Ramos (cell line): ENCODE measurements at regions not wholly inside any gene's neighbourhood (a gene's known extent, or its start where the extent isn't known, plus 50 kb on each side); places are given as distances from the start of the nearest gene placed in this dataset.

Experiments
- in situ Hi-C: fragments of 300-500 bp; cut with MboI; formaldehyde crosslinking; loops from one replicate; pipeline ENCODE4 v1.14.3; 2022; ENCODE audit warnings: low sequenced_read_pairs; ENCODE audit not compliant: unreplicated experiment

DNA sequence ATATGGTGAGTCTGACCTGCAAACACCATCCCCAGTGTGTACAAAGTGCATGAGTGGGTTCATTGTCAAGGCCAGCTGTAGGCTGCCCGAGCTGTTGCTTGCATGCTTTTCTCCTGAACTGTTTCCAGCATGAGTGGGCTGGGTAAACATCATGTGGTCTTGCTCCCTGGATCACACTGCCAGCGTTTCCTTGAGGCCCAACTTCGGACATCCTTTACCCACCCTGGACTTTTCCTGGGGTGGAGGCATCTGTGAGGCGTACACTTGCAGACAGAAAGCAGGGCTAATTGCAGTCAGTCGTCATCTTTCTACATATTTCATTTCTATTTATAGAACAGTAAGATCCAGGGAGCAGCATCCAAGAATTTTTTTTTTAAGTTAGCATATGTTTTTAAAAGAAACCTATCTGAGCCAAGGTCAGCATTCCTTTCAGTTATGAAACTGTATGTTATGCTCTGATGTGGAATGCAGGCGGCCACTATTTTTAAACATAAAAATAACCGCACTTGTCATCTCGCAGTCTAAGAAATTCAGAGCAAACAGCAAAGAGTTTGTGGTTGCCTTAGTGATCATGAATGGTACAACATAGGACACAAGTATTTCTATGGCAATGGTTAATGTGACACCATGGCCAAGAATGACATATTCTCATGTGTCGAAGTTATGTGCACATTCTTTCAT, 106.5 kb upstream of the DMRT1 start:
- in situ Hi-C loops = no loop called here

DNA sequence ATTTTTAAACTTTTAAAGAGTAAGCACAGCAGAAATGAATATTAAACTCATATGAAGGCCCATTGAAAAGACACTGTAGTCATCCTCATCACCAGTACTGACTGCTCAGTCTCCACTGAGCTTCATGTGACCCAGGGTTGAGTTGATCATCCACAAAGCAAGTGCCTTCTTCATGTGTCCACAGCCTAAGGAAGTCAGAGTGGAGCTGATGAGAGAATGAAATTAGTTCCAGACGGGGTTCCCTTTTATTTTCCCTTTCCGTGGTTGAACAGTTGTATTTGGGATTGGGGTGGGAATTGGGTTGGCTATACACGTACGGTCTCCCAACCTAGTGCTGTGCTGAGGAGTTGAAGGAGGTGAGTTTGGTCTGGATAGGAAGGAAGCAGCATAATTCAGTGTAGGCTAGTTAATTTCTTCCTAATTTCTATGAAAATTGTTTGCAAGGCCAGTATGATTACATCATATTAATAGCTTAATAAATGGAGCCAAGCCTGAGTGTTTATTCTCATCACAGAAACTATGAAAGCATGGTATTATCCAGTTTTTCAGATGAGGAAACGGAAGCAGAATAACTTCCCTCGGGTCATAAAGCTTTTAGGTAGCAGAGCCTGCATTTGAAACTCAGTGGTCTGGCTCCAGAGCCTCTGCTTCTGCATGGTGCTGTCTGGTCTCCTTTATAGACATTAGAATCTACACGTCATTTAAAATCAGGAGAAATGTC, 103.9 kb upstream of the DMRT1 start:
- in situ Hi-C loops = no loop called here

DNA sequence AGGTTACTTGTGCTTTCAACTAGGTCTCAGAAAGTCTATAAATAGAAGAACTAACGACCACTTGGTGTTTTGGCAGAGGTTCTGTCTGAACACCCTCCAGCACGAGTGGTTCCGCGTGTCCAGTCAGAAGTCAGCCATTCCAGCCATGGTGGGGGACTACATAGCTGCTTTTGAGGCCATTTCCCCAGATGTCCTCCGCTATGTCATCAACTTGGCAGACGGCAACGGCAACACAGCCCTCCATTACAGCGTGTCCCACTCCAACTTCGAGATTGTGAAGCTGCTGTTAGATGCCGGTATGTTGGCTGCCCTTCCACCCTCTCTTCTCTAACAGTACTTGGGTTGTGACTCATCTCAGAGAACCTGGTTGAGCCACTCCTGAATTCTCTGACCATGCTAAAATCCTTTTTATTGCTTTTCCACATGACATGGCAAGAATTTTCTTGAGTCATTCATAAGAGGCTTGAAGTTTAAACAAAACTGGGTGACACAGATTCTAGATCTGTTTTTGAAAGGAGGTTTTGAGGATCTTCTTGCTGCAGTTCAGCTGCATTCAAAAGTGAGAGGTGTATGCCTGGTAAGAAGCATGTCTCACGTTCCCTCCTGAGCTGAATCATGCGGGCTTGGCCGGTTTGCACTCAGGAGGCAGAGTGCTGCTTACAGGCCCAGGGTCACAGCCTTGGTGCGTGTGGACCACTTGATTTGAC, 103.1 kb upstream of the DMRT1 start:
- in situ Hi-C loops = no loop called here

DNA sequence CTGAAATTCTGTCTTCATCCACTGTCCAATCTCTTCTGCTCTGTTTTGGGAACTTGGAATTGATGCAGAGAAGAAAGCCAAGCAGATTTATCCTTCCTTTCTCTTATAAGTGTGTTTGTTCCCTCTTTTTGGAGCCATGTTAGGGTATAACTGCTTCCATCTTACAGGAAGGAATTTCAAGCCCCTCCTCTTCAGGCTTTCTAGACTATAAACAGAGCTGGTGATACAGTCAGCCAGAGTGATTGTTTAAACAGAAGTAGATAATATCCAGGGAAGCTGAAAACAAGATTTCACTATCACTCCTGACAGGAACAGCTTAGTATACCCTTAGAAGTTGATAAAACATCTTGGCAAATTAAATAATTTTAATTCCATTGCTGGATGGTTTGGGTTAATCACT, 102.1 kb upstream of the DMRT1 start:
- in situ Hi-C loops = no loop called here

DNA sequence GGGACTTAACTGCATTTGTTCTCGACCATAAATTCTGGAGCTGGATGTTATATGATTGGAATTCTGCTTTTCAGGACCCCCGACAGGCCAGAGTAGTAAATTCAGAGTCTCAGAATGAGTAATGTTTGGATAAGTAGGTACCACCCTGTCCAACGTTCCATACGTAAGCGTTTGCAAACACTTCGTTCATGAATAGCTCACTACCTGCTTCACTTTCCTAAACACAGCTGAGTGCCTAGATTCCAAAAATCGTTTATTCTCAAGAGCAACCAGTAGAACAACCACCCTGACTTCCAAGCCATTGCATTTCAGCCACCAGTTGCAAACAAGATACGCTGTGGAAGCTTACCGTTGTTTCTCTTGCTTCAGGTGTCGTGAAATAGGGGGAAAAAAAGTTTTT, 101.3 kb upstream of the DMRT1 start:
- in situ Hi-C loops = no loop called here

DNA sequence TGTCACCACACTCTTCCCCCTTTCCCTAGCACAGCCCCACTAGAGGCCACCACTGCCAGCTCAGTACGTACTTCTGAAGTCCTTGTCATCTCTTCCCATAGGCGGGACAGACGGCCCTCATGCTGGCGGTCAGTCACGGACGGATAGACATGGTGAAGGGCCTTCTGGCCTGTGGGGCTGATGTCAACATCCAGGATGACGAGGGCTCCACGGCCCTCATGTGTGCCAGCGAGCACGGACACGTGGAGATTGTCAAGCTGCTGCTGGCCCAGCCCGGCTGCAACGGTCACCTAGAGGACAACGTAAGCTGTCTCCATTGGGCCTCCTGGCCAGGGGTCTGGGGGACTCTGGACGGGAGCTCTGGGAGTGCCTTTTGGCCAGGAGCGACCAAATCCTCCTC, 99.4 kb upstream of the DMRT1 start:
- in situ Hi-C loops = no loop called here

DNA sequence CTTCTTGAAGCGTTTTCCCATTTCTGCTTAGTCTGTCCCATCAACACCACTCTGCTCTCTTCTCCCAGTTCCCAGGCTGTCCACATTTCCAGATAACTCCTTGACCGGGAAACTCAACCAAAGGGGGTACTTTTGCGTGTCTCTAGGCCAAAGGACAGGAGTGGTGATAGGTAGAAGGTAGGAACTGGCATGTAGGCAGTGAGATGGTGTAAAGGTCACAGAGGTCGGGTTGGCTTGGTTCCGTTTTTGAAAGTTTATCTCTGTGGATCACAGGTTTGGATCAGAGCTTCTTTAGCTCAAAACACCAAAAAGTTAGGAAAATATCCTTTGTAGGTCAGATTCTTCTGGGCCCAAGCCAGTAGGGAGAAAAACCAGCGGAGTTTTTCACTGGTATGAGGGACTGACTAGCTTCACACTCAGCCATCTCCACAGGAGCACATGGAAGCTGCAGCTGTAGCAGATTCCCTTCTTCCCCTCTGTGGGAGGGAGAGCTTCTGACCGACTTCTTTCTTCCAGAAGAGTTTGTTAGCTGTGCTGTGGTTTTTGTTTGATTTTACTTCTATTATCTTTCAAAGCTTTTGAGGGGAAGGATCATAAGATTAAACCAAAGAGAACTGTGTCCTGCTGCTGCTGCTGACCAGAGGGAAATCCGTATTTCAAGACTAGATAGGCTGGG, 98.4 kb upstream of the DMRT1 start:
- in situ Hi-C loops = no loop called here

DNA sequence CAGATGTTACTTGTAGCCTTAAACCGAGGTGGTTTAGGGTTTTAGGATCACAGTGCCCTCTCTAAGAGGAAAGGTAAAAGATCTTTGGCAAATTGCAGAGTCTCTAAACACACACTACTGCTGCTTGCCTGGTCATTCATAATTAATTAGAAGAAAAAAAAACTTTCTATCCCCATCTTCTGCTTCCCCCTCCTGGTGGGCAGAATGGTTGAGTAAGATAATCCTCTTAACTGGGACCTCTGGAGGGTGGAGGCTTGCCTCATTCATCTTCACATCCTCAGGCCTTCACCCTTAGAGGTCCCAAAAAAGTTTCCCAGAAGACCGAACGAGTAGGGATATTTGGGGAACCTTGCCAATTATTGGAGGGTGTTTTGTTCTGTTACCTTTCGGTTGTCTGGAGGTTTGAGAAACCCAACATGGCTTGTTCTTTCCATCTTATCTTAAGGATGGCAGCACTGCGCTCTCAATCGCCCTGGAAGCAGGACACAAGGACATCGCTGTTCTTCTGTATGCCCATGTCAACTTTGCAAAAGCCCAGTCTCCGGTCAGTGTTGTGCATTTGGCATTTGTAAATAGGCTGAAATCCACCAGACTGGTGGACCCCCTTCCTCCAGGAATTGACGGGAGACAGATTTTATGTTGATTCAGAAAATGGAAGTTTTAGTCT, 97.3 kb upstream of the DMRT1 start:
- in situ Hi-C loops = no loop called here

DNA sequence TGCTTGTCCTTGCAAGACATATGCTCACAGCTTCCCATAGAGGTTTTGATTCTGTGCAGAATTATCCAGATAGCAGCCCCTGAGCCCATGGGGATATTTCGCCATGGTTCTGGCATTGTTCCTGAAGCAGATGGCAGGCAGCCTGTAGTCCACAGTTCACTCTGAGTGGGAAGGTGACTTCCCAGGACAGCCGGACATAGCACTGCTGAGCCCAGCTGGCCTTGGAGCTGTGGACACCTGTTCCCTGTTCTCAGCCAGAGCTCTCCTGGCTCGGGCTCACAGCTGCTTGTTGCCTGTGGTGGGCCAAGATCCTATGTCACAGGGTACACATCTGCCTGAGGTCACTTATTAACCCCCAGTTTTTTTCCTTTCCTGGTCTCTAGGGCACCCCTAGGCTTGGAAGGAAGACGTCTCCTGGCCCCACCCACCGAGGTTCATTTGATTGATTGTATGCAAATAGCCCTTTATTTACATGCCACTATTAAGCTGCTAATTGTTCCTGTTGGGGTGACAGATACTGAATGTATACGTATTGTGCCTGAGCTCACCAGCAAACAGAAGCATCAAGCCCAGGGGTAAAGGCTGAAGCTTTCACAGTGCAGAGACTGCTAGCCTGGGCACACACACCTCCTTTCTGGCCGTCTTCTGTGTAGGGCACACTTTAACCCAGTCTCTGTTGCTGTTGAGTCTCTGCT, 96.6 kb upstream of the DMRT1 start:
- in situ Hi-C loops = no loop called here

DNA sequence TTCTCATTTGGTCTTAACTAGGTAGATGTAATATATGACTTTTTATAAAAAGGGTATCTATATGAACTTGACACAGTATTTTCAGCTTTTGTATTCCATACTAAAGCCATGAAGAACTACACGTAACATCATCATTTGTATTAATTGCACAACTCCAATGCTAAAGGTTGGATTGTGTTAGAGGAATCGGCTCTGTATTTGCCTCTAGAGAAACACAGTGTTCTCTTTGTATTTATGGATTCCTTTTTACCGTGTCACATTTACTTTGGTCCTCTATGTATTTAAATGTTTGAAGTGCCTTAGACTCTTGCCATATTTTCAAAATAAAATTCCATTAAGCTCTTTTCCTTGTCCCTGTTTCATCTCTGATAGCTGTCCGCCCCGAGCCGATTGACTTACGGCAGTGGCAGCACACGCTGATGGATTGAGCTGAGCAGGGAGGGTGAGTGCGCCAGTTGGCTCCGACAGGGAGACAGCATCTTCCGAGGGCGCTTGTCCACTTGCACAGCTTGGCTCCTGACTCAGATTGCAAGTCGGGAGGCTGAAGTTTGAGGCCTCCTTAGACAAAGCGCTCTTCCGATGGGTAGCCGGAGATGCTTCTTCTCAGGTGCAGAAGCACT, 95.6 kb upstream of the DMRT1 start:
- in situ Hi-C loops = no loop called here

DNA sequence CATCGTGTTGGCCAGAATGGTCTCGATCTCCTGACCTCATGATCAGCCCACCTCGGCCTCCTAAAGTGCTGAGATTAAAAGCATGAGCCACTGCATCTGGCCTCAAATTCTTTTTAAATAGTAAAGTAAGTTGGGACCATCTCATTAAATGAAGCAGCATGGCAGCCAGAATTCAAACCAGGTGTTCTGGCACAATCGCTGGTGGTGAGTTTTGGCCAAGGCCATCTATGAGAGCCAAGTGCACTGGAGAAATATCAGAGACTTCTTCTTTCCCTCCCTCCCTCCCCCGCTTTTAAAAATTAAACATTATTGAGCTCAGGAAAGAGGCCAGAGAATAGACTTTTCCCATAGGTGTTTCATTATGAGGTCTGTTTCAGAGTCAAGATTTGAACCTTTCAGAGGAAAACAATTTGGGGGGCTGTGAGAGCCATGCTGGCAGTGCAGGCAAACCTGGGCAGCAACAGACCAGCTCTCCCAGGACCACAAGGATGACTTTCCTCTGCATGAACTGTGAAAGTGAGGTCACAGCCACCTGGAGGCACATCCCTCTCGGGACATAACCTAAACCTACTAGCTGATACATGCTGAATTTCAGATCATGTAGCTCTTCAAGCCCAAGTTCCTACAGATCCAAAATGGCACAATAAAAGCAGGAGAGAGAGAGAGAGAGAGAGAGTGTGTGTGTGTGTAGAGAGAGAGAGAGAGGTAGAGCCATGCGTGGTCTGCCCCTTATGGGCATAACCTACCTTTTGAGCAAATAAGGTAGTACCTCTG, 94.6 kb upstream of the DMRT1 start:
- in situ Hi-C loops = no loop called here

DNA sequence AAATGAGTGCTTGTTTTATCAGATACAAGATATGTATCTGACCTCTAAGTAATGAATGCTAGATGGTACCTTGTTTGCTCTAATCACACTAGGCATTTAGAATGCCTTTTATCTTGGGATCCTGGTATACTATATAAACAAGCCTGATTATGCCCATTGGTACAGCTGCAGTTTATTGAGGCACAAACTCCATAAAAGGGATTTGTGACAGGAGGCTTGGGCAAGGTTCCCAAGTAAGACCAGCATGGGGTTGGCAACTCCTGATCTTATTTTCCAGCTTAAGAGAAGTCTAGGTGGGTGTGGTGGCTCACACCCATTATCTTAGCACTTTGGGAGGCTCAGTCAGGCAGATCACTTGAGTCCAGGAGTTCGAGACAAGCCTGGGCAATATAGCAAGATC, 93.9 kb upstream of the DMRT1 start:
- in situ Hi-C loops = no loop called here

DNA sequence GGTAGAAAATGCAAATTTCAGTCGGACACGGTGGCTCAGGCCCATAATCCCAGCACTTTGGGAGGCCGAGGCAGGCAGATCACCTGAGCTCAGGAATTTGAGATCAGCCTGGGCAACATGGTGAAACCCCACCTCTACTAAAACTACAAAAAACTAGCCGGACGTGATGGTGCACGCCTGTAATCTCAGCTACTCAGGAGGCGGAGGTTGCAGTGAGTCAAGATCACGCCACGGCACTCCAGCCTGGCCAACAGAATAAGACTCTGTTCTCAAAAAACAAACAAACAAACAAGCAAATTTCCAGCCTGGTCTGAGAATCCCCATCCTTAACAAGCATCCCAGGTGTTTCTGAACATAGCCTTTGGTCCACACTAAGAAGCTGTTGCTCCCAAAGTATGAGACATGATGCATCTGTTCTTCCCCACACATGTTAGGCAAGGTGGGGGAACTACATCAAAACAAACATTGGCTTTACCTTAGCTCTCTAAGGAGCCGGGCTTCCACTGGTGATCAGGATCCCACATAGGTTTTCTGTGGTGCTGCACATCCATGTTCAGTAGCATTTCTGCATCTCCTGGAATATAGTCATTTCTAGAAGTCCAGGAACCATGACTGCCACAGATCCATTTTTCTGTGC, 92.5 kb upstream of the DMRT1 start:
- in situ Hi-C loops = no loop called here

DNA sequence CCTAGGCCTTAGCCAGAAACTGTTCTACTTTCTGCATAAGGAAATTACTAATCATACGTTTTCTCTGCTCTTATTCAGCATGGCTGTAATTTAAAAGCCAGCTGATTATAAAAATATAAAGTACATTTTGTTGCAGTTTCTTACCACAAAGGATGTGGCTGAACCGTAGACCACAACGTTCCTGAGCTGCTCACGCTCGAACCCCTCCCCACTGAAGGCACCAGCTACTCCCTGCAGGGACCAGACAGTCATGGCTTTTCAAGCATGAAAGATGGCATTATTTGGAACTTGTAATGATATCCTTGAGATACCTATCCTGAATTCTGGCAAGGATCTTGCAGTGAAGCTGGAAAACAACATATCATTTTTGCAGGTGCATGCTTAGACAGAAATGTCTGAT, 91.8 kb upstream of the DMRT1 start:
- in situ Hi-C loops = no loop called here

DNA sequence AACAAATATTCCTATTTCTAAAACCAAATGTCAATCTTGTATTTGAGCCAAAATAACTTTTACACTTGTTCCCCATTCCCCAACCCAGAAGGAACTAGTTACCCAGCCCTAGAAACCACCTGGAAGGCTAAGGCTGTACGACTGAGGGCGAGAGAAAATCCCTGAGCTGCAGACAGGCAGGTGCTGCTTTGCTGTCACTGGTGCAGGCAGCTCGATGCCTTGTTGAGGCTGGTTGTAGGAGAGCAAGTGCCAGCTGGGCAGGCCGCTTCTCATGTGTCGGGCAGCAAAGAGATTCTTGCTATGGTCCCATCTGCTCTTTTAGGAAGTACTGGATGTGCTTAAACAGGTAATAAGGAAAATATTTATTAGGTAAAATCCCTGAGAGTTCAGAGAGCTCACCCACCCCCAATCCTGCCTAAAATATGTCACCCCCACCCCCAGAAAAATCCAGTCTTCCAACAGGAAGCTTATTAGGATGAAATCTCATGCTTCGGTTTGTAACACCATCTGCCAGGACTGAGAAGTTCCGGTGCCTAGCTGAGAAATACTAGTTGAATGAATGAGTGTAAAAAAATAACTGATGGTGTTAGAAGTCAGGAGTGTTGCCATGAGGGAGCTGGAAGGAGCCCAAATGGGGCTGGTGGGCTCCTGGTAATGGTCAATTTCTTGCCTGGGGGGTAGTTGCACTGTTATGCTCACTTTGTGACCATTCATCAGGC, 91.1 kb upstream of the DMRT1 start:
- in situ Hi-C loops = no loop called here

DNA sequence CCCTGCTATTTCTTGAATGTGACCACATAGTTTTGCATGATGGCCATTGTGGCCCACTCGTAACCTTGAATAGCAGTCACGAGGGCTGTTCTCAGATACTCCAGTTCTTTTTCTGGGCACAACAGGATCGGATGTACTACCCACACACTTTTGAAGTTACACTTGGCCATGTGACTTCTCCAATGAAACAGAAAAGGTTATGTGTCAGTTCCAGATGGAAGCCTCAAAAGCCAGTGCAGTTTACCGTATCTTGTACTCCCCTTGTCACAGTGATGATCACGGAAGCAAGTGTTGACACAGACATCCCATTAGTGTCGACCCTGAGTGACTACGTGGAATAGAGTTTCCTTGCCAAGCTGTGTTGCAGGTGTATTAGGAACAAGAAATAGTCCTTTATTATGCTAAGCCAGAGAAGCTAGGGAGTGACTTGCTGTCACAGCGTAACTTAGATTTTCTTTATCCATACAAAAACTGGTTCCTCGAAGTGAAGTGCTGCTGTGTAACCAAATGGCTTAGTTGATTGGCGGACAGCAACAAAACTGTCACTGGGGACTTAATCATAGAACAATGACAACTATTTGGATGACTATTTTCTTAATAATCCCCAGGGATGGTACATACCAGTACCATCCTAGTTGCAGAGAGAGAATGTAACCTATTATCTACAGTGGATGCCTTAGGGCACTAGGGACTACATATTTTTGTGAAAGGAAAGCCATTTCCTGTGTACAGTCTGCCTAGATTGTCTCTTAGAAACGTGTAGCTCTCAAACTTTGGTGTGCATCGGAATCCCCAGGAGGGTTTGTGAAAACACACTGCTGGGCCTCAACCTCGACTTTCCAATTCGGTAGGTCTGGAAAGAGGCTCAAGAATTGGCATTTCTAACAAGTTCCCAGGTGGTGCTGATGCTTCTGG, 90.1 kb upstream of the DMRT1 start:
- in situ Hi-C loops = no loop called here

DNA sequence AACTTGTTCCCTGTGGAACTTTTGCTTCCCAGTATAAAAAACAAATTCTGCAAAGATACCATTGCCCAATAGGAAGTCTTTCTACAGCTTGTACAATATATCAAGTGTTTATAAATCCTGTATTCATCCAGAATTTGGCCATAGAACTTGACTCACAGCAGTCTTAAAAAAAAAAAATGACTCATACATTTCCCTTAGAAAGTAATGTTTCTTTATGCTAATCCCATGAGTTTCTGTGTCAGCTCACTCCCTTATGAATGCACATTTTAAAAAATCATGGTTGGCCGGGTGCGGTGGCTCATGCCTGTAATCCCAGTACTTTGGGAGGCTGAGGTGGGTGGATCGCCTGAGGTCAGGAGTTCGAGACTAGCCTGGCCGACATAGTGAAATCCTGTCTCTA, 89.3 kb upstream of the DMRT1 start:
- in situ Hi-C loops = no loop called here
